ENCODE measurements at regions not wholly inside any gene's neighbourhood (a gene's known extent, or its start where the extent isn't known, plus 50 kb on each side); places are given as distances from the start of the nearest gene placed in this dataset.
"Not testable (repeated sequence)": the region's sequence is repeated elsewhere in the genome, so short reads cannot be mapped to it uniquely, and the experiment has no call there.

- H3K36me3 ChIP-seq; DNase-seq (ENCODE audit: extremely low spot score in 2 of 2); H3K27me3 ChIP-seq; H3K27ac ChIP-seq; H3K4me3 ChIP-seq; H3K4me1 ChIP-seq; intact Hi-C loops (cut with DNase I); H3K9me3 ChIP-seq: not testable (repeated sequence)
These were observed 78.2 kb upstream of the PLGLB2 start for GRCh38 chr2:87669633-87670231.

DNA sequence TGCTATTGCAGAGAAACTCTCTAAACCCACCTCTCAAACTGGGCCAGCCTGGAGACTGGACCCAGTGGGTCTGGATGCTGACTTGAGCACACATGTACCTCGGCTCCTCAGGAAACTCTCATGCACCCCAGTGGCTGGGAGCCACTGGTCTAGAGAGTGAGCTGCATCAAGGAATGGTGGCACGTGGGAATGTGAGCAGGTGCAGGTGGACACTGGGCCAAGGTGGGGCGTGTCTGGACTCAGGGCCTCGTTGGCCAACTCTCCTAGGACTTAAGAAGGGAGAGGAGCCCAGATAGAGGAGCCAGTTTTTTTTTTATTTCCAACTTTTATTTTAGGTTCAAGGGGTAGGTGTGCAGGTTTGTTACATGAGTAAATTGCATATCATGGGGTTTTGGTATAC is 75.5 kb upstream of the PLGLB2 start:
- H3K27me3 ChIP-seq; intact Hi-C loops (cut with DNase I); DNase-seq (ENCODE audit: extremely low spot score in 2 of 2); H3K36me3 ChIP-seq; H3K4me1 ChIP-seq; H3K9me3 ChIP-seq; H3K4me3 ChIP-seq; H3K27ac ChIP-seq: not testable (repeated sequence)

- H3K27ac ChIP-seq; intact Hi-C loops (cut with DNase I); H3K27me3 ChIP-seq; H3K9me3 ChIP-seq; DNase-seq (ENCODE audit: extremely low spot score in 2 of 2); H3K36me3 ChIP-seq; H3K4me1 ChIP-seq; H3K4me3 ChIP-seq: not testable (repeated sequence)
These were observed 73.2 kb upstream of the PLGLB2 start for GRCh38 chr2:87674729-87675128.

DNA sequence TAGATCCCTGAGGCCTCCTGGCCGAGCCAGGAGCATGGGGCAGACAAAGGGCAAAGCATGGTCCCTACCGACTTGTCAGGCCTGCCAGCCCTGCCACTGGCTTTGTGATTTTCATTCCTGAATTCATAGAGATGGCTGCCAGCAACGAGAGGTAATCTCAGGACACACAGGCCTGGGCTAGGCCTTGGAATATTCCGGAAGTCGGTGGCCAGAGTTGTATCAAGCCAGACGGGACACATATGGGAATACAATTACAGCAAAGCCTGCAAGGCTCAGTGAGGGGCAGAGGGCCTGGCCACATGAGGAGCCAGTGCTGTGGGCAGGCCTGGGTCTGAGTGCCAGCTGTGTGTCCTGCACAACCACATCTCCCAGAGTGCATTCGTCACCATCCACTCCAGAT is 72.4 kb upstream of the PLGLB2 start:
- H3K27ac ChIP-seq; H3K4me3 ChIP-seq; H3K36me3 ChIP-seq; H3K4me1 ChIP-seq; intact Hi-C loops (cut with DNase I); DNase-seq (ENCODE audit: extremely low spot score in 2 of 2); H3K9me3 ChIP-seq; H3K27me3 ChIP-seq: not testable (repeated sequence)

- H3K27me3 ChIP-seq; DNase-seq (ENCODE audit: extremely low spot score in 2 of 2); intact Hi-C loops (cut with DNase I); H3K9me3 ChIP-seq; H3K27ac ChIP-seq; H3K4me3 ChIP-seq; H3K36me3 ChIP-seq; H3K4me1 ChIP-seq: not testable (repeated sequence)
These were observed 70.4 kb upstream of the PLGLB2 start for GRCh38 chr2:87677421-87677923.

GRCh38 chr2:87678742-87679173 is 69.1 kb upstream of the PLGLB2 start:
- DNase-seq (ENCODE audit: extremely low spot score in 2 of 2); H3K27ac ChIP-seq; H3K4me1 ChIP-seq; intact Hi-C loops (cut with DNase I); H3K36me3 ChIP-seq; H3K9me3 ChIP-seq; H3K4me3 ChIP-seq; H3K27me3 ChIP-seq: not testable (repeated sequence)

- H3K36me3 ChIP-seq; H3K4me3 ChIP-seq; intact Hi-C loops (cut with DNase I); H3K27me3 ChIP-seq; H3K27ac ChIP-seq; H3K4me1 ChIP-seq; DNase-seq (ENCODE audit: extremely low spot score in 2 of 2); H3K9me3 ChIP-seq: not testable (repeated sequence)
These were observed 67.9 kb upstream of the PLGLB2 start for GRCh38 chr2:87679950-87680349.

GRCh38 chr2:87680691-87681090 is 67.2 kb upstream of the PLGLB2 start:
- H3K4me1 ChIP-seq; H3K4me3 ChIP-seq; H3K27ac ChIP-seq; intact Hi-C loops (cut with DNase I); H3K27me3 ChIP-seq; H3K9me3 ChIP-seq; DNase-seq (ENCODE audit: extremely low spot score in 2 of 2); H3K36me3 ChIP-seq: not testable (repeated sequence)

GRCh38 chr2:87683451-87683850 is 64.4 kb upstream of the PLGLB2 start:
- not testable (repeated sequence) for DNase-seq (ENCODE audit: extremely low spot score in 2 of 2)

GRCh38 chr2:87683961-87684360 is 63.9 kb upstream of the PLGLB2 start:
- not testable (repeated sequence) for H3K4me1 ChIP-seq; DNase-seq (ENCODE audit: extremely low spot score in 2 of 2); H3K27ac ChIP-seq

More at GRCh38 chr2:87683451-87683850, 64.4 kb upstream of the PLGLB2 start:
- H3K4me1 ChIP-seq; intact Hi-C loops (cut with DNase I); H3K27me3 ChIP-seq; H3K36me3 ChIP-seq; H3K27ac ChIP-seq; H3K9me3 ChIP-seq; H3K4me3 ChIP-seq: not testable (repeated sequence)

GRCh38 chr2:87685558-87685957 is 62.3 kb upstream of the PLGLB2 start:
- H3K27me3 ChIP-seq; H3K36me3 ChIP-seq; H3K9me3 ChIP-seq; intact Hi-C loops (cut with DNase I); H3K4me1 ChIP-seq; H3K4me3 ChIP-seq; H3K27ac ChIP-seq: not testable (repeated sequence)
- DNase-seq (ENCODE audit: extremely low spot score in 2 of 2) = peak in 1 of 2 donors; percentile 62

More at GRCh38 chr2:87683961-87684360, 63.9 kb upstream of the PLGLB2 start:
- intact Hi-C loops (cut with DNase I); H3K9me3 ChIP-seq; H3K36me3 ChIP-seq; H3K27me3 ChIP-seq; H3K4me3 ChIP-seq: not testable (repeated sequence)

DNA sequence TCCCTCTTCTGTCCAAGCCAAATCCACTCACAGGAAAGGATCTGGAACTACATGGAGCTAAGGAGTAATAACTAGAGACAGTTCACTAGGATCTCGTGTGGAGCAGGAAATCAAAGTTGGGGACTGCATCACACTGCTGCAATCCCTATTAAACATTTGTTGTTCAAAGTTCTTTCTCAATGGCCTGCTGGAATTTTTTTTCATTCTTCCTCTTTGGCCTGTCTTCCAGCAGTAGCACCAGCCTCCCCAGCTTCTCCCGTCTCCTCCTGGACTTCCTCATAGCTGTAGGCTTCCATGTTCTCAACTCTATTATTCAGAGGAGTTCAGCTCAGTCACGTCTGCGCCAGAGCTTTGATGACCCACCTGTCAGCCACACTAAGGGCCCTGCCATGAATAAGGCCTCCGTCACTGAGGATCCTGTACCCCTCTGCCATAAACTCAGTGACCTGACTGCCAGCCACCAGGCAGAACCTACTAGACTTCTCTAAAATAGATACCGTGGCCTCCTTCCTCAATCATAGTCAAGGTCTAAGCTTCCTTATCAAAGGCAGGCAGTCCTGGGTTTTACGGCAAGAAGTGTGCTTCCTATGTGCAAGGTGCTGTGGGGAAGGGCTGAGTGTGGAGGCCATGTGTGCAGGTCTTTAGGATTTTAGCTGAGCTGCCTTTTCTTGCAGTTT is 60.9 kb upstream of the PLGLB2 start:
- DNase-seq (ENCODE audit: extremely low spot score in 2 of 2); H3K36me3 ChIP-seq; intact Hi-C loops (cut with DNase I); H3K27ac ChIP-seq; H3K9me3 ChIP-seq; H3K4me1 ChIP-seq; H3K4me3 ChIP-seq; H3K27me3 ChIP-seq: not testable (repeated sequence)

DNA sequence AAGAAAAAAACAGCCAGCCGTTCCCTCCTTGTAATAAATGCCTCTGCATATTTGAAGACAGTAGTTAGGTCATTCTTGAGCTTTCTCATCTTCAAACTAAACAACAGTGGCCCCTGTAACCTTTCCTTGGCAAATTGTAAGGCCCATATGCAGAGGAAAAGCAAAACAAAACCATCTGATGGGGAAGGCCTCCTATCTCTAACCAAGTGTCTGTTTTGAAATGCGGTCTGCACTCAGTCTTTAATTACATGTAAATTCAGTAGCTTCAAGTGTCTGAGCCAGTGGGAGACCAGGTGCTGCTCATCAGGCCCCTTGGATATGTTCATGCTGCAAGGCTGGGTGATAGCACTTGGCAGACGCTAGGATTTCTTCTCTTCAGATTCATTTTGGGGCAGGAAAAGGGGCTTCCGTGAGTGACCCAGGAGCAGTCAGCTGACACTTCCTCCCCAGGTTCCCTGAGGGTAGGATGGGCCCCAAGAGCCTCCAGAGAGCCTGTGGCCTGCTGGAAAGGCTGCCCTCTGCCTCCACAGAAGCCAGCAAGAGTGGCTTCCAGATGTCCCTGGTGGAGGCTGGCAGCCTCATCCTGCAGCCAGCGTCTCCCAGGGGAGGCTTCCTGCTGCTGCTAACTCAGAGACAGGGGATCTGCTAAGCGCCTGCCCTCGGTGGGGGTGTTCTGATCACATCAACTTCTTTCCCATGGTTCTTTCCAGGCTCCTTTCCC is 60.2 kb upstream of the PLGLB2 start:
- intact Hi-C loops (cut with DNase I); H3K27me3 ChIP-seq; H3K9me3 ChIP-seq; H3K4me1 ChIP-seq; H3K27ac ChIP-seq; H3K4me3 ChIP-seq; H3K36me3 ChIP-seq: not testable (repeated sequence)
- peak in 1 of 2 donors; percentile 16 for DNase-seq (ENCODE audit: extremely low spot score in 2 of 2)
